ENCODE measurements at regions not wholly inside any gene's neighbourhood (a gene's known extent, or its start where the extent isn't known, plus 50 kb on each side); places are given as distances from the start of the nearest gene placed in this dataset.

DNA sequence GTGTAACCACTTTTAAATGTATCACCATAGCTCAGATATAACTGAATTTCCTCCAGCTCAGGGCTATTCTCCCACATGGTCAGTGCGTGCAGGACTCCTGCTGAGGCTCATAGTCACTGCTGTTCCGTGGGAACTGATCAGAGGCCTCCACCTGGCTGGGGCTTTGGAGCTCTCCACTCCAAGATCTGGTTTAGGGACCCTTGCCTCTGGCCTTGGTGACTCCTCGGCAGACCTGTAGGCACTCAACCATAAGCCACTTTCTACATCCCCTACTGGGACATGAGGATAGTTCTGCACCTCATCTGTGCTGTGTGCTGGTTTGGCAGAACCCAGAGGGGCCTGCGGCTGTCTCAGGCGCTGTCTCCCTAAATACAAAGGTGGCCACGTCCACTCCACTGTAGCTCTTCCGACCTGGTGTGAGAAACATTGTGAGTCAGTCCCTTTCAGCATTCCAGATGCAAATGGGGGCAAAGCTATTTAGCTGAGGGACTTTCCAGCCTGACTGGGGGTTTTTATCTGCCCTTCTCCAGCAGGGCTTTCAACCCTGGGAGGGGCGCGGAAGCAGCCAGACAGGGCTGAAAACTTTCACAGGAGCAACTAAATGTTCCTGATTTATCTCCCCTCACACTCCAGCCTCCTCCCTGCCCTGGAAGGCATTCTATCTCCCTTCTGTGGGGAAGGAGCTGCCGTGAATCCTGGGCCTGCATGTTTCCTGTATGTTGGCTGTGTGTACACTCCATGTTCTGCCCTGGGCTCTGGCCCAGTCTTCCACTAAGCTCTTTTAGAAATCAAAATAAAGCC, 218.3 kb upstream of the DAAM1 start:
- Histone ChIP-seq H3K79me1 (ENCODE audit: low read depth, low read length) (no peaks in the 10 kb centered on the region), H2BK12ac (ENCODE audit: low read length) (no peak overlapping the region), H2AK5ac (ENCODE audit: low read depth, low read length) (no peak overlapping the region), H3K9ac (ENCODE audit: low read depth, low read length, poor library complexity) (no peak overlapping the region), H3K27me3 (ENCODE audit: control insufficient read depth in 3 of 3, insufficient read depth in 3 of 3, low read depth in 1 of 3, low read length in 3 of 3) (no peaks in the 10 kb centered on the region), H3K36me3 (replicated peaks in 1 of 2; ENCODE audit: control insufficient read depth in 2 of 2, insufficient read depth in 2 of 2, low read length in 2 of 2) (no peaks in the 10 kb centered on the region), H3K23ac (ENCODE audit: low read depth, low read length, poor library complexity) (peak overlapping the region; percentile 44), H4K91ac (ENCODE audit: low read depth, low read length, poor library complexity) (no peak overlapping the region), H3K4ac (ENCODE audit: low read length) (no peak overlapping the region), H3K4me2 (ENCODE audit: insufficient read depth, low read length, poor library complexity, severe bottlenecking) (no peak overlapping the region), H3K18ac (ENCODE audit: low read length) (no peak overlapping the region), H3K4me1 (ENCODE audit: control insufficient read depth in 2 of 2, insufficient read depth in 1 of 2, low read depth in 1 of 2, low read length in 2 of 2) (peaks cover 0 to 8% of the 10 kb centered on the region in 2 donors), H2BK5ac (ENCODE audit: low read length) (no peak overlapping the region), H3K9me3 (replicated peaks in 1 of 2; ENCODE audit: control insufficient read depth in 2 of 2, insufficient read depth in 1 of 2, low read depth in 1 of 2, low read length in 2 of 2) (no peaks in the 10 kb centered on the region), H2BK15ac (ENCODE audit: low read length) (peak overlapping the region; percentile 28), H3K27ac (replicated peaks; ENCODE audit: low read length) (no peak overlapping the region), H3K14ac (ENCODE audit: low read length) (no peak overlapping the region), H2BK120ac (ENCODE audit: low read depth, low read length) (no peak overlapping the region), H4K8ac (ENCODE audit: low read depth, low read length) (no peak overlapping the region), H2AFZ (ENCODE audit: low read length) (peak overlapping the region; percentile 12), H3K4me3 (ENCODE audit: low read length in 2 of 2) (peak overlapping the region in 1 of 2 donors; percentile 22)
- no CpG with 5 or more reads among the region's 10 CpGs for WGBS, 2 donors (ENCODE audit: extremely low coverage in 2 of 2, insufficient read length in 2 of 2, insufficient replicate concordance in 1 of 2)
- no peak for DNase-seq (ENCODE audit: low spot score)

DNA sequence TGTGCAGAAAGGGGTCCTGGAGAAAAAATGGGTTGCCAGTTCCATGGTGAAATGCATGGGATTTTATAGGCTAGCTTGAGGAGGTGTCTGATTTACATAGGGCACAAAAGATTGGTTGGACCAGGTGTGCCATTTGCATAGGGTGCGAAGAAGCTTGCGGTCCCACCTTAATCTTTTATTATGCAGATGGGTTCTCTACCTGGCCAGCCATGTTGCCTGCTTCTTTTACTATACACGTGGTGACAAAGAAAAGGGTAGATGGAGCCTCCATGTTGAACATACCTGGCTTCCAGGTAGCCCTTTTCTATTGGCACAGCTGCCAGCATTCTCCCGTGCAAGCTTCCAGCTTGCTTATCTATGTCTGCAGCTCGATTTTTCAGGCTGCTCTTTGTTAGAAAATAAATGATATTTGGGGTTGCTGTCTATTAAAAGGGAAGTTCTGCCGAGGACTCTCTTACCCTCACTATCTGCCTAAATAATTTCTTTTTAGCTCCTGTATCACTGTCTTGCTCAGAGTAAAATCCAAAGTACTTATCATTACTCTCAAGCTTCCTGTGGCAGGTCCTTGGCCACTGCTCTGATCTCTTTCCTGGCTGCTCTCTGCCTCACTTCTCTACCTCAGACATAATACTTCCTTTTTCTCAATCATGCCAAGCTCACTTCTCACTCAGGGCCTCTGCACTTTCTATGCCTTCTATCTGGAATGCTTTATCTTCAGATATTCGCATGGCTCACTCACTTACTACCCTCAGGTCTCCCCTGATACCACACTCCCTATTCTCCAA, 216.0 kb upstream of the DAAM1 start:
- no peak overlapping the region for H2AK5ac ChIP-seq (ENCODE audit: low read depth, low read length)
- no peak overlapping the region for H3K4me3 ChIP-seq (ENCODE audit: low read length in 2 of 2)
- H2BK5ac ChIP-seq (ENCODE audit: low read length), result no peak overlapping the region
- no peak for DNase-seq (ENCODE audit: low spot score)
- no peak overlapping the region for H4K91ac ChIP-seq (ENCODE audit: low read depth, low read length, poor library complexity)
- no peak overlapping the region for H3K23ac ChIP-seq (ENCODE audit: low read depth, low read length, poor library complexity)
- H3K79me1 ChIP-seq (ENCODE audit: low read depth, low read length), result no peaks in the 10 kb centered on the region
- no peaks in the 10 kb centered on the region for H3K27me3 ChIP-seq (ENCODE audit: control insufficient read depth in 3 of 3, insufficient read depth in 3 of 3, low read depth in 1 of 3, low read length in 3 of 3)
- H3K36me3 ChIP-seq (replicated peaks in 1 of 2; ENCODE audit: control insufficient read depth in 2 of 2, insufficient read depth in 2 of 2, low read length in 2 of 2), result no peaks in the 10 kb centered on the region
- H3K14ac ChIP-seq (ENCODE audit: low read length), result no peak overlapping the region
- H3K4me2 ChIP-seq (ENCODE audit: insufficient read depth, low read length, poor library complexity, severe bottlenecking), result no peak overlapping the region
- no peak overlapping the region for H2BK15ac ChIP-seq (ENCODE audit: low read length)
- no peak overlapping the region for H2BK120ac ChIP-seq (ENCODE audit: low read depth, low read length)
- H3K4ac ChIP-seq (ENCODE audit: low read length), result no peak overlapping the region
- no peak overlapping the region for H3K9ac ChIP-seq (ENCODE audit: low read depth, low read length, poor library complexity)
- no peaks in the 10 kb centered on the region for H3K9me3 ChIP-seq (replicated peaks in 1 of 2; ENCODE audit: control insufficient read depth in 2 of 2, insufficient read depth in 1 of 2, low read depth in 1 of 2, low read length in 2 of 2)
- H3K18ac ChIP-seq (ENCODE audit: low read length), result no peak overlapping the region
- no CpG with 5 or more reads among the region's 7 CpGs for WGBS, 2 donors (ENCODE audit: extremely low coverage in 2 of 2, insufficient read length in 2 of 2, insufficient replicate concordance in 1 of 2)
- no peak overlapping the region for H4K8ac ChIP-seq (ENCODE audit: low read depth, low read length)
- H3K27ac ChIP-seq (replicated peaks; ENCODE audit: low read length), result no peak overlapping the region
- H3K4me1 ChIP-seq (ENCODE audit: control insufficient read depth in 2 of 2, insufficient read depth in 1 of 2, low read depth in 1 of 2, low read length in 2 of 2), result peaks cover 0 to 8% of the 10 kb centered on the region in 2 donors
- H2AFZ ChIP-seq (ENCODE audit: low read length), result no peak overlapping the region
- H2BK12ac ChIP-seq (ENCODE audit: low read length), result no peak overlapping the region

DNA sequence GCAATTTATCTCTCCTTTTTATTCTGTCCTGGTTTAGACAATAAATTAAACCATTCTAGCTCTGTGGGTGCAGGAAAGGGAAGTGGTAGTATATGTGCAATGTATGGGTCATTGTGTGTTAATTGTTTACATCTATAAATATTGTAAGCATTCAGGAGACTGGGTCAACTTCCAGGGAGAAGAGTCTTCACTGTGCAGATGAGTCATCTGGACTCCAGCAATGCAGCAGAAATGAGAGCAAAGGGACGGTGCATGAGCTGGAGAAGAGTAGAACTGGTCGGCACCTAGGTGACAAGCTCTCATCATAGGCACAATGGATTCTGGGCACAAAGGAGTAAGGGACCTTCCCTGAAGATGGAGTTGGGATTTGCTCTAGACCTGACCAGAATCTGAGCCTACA, 211.1 kb upstream of the DAAM1 start:
- Histone ChIP-seq H4K8ac (ENCODE audit: low read depth, low read length) (no peak overlapping the region), H3K27me3 (ENCODE audit: control insufficient read depth in 3 of 3, insufficient read depth in 3 of 3, low read depth in 1 of 3, low read length in 3 of 3) (no peaks in the 10 kb centered on the region), H2AK5ac (ENCODE audit: low read depth, low read length) (no peak overlapping the region), H3K9me3 (replicated peaks in 1 of 2; ENCODE audit: control insufficient read depth in 2 of 2, insufficient read depth in 1 of 2, low read depth in 1 of 2, low read length in 2 of 2) (no peaks in the 10 kb centered on the region), H3K23ac (ENCODE audit: low read depth, low read length, poor library complexity) (no peak overlapping the region), H2BK15ac (ENCODE audit: low read length) (no peak overlapping the region), H3K14ac (ENCODE audit: low read length) (no peak overlapping the region), H4K91ac (ENCODE audit: low read depth, low read length, poor library complexity) (no peak overlapping the region), H3K4me1 (ENCODE audit: control insufficient read depth in 2 of 2, insufficient read depth in 1 of 2, low read depth in 1 of 2, low read length in 2 of 2) (no peaks in the 10 kb centered on the region), H3K4me2 (ENCODE audit: insufficient read depth, low read length, poor library complexity, severe bottlenecking) (no peak overlapping the region), H3K27ac (replicated peaks; ENCODE audit: low read length) (no peak overlapping the region), H3K36me3 (replicated peaks in 1 of 2; ENCODE audit: control insufficient read depth in 2 of 2, insufficient read depth in 2 of 2, low read length in 2 of 2) (no peaks in the 10 kb centered on the region), H3K4me3 (ENCODE audit: low read length in 2 of 2) (no peak overlapping the region), H3K9ac (ENCODE audit: low read depth, low read length, poor library complexity) (no peak overlapping the region), H3K4ac (ENCODE audit: low read length) (no peak overlapping the region), H3K79me1 (ENCODE audit: low read depth, low read length) (no peaks in the 10 kb centered on the region), H3K18ac (ENCODE audit: low read length) (no peak overlapping the region), H2BK5ac (ENCODE audit: low read length) (no peak overlapping the region), H2BK12ac (ENCODE audit: low read length) (no peak overlapping the region), H2AFZ (ENCODE audit: low read length) (no peak overlapping the region), H2BK120ac (ENCODE audit: low read depth, low read length) (no peak overlapping the region)
- WGBS, 2 donors (ENCODE audit: extremely low coverage in 2 of 2, insufficient read length in 2 of 2, insufficient replicate concordance in 1 of 2), result no CpG with 5 or more reads among the region's 2 CpGs
- DNase-seq (ENCODE audit: low spot score), result no peak

DNA sequence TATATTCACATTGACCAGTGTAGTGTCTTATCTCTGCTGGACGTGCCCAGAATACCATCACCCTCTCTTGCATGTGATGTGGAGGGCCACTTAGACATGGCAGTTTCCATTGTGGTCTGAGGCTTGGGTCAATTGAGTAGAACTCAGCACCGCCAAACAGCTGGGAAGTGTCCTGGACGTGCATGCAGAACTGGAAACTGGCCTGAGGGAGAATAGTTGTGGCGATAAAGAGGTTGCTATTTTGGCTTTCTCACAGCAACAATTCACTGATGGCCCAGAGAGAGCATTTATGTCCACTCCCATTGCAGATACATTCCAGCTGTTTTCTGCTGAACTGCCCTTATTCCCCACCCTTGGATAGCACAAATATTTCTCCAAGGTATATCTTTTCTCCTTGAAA, 210.1 kb upstream of the DAAM1 start:
- no CpG with 5 or more reads among the region's 4 CpGs for WGBS, 2 donors (ENCODE audit: extremely low coverage in 2 of 2, insufficient read length in 2 of 2, insufficient replicate concordance in 1 of 2)
- no peak for DNase-seq (ENCODE audit: low spot score)
- Histone ChIP-seq H4K91ac (ENCODE audit: low read depth, low read length, poor library complexity) (no peak overlapping the region), H3K36me3 (replicated peaks in 1 of 2; ENCODE audit: control insufficient read depth in 2 of 2, insufficient read depth in 2 of 2, low read length in 2 of 2) (no peaks in the 10 kb centered on the region), H2AK5ac (ENCODE audit: low read depth, low read length) (no peak overlapping the region), H3K4ac (ENCODE audit: low read length) (no peak overlapping the region), H3K14ac (ENCODE audit: low read length) (no peak overlapping the region), H2BK120ac (ENCODE audit: low read depth, low read length) (no peak overlapping the region), H3K18ac (ENCODE audit: low read length) (no peak overlapping the region), H3K4me1 (ENCODE audit: control insufficient read depth in 2 of 2, insufficient read depth in 1 of 2, low read depth in 1 of 2, low read length in 2 of 2) (no peaks in the 10 kb centered on the region), H4K8ac (ENCODE audit: low read depth, low read length) (no peak overlapping the region), H3K79me1 (ENCODE audit: low read depth, low read length) (no peaks in the 10 kb centered on the region), H3K27ac (replicated peaks; ENCODE audit: low read length) (no peak overlapping the region), H2BK15ac (ENCODE audit: low read length) (no peak overlapping the region), H3K4me3 (ENCODE audit: low read length in 2 of 2) (no peak overlapping the region), H2BK12ac (ENCODE audit: low read length) (no peak overlapping the region), H3K4me2 (ENCODE audit: insufficient read depth, low read length, poor library complexity, severe bottlenecking) (no peak overlapping the region), H3K27me3 (ENCODE audit: control insufficient read depth in 3 of 3, insufficient read depth in 3 of 3, low read depth in 1 of 3, low read length in 3 of 3) (no peaks in the 10 kb centered on the region), H3K9ac (ENCODE audit: low read depth, low read length, poor library complexity) (no peak overlapping the region), H3K23ac (ENCODE audit: low read depth, low read length, poor library complexity) (no peak overlapping the region), H2BK5ac (ENCODE audit: low read length) (no peak overlapping the region), H2AFZ (ENCODE audit: low read length) (no peak overlapping the region), H3K9me3 (replicated peaks in 1 of 2; ENCODE audit: control insufficient read depth in 2 of 2, insufficient read depth in 1 of 2, low read depth in 1 of 2, low read length in 2 of 2) (no peaks in the 10 kb centered on the region)

Measured in neuronal stem cell (in vitro differentiated cells).